ENCODE measurements at regions not wholly inside any gene's neighbourhood (a gene's known extent, or its start where the extent isn't known, plus 50 kb on each side); places are given as distances from the start of the nearest gene placed in this dataset.

DNA sequence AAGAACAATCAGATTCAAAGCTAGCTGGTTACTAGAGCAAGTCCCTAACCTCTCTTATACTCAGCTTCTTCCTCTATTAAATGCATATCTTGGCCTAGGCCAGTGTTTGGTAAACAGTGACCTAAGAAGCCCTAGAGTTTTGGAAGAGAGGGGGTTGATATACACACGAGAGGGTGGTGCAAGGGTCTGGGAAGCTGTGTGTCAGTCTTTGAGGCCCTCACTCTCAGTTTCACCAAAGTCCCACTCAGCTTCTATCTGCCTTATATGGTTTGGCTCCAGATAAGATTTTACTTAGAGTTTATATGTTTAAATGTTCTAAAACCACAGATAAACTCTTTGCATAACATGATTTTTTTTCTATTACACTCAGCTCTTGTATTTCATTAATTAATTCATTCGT, 526.1 kb upstream of the BTBD3 start:
- CTCF ChIA-PET = no interaction called here
- POLR2A ChIA-PET = no interaction called here

DNA sequence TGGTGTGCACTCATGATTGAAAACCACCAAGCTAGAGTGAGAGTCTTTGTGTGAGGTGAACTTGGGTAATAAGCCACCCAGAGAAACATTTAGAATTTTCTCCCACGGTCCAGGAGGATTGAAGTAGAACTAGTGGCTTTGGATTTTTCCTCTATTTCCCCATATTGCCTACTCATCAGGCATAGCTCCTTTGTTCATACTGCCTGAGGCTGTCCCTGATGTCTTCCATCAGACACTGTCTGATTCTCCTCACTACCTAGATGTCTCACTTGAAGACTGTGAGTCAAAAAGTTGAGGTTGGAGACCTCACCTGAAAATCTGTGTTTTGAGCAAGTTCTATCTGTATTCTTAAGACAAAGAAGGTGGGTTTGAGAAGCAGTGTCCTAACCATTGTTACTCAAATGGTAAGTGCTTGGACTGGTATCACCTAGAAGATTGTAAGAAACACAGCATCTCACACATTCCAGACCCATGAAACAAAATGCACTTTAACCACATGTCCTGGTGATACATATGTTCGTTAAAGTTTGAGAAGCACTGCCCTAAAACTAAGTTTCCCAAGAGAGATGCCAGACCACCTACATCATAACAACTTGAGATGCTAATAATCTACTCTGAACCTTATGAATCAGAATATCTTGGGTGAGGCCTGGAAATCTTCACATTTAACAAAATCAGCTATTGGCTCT, 523.4 kb upstream of the BTBD3 start:
- CTCF ChIA-PET = no interaction called here
- POLR2A ChIA-PET = no interaction called here

- ChIA-PET POLR2A (no interaction called here), CTCF (no interaction called here)
Observed at GRCh38 chr20:11395581-11395980, 522.1 kb upstream of the BTBD3 start.

GRCh38 chr20:11401988-11402387, 515.7 kb upstream of the BTBD3 start:
- POLR2A ChIA-PET = no interaction called here
- CTCF ChIA-PET = no interaction called here

- ChIA-PET CTCF (no interaction called here), POLR2A (no interaction called here)
Observed at GRCh38 chr20:11403711-11404110, 514.0 kb upstream of the BTBD3 start.

- CTCF ChIA-PET = no interaction called here
Observed at GRCh38 chr20:11406877-11407276, 510.8 kb upstream of the BTBD3 start.

DNA sequence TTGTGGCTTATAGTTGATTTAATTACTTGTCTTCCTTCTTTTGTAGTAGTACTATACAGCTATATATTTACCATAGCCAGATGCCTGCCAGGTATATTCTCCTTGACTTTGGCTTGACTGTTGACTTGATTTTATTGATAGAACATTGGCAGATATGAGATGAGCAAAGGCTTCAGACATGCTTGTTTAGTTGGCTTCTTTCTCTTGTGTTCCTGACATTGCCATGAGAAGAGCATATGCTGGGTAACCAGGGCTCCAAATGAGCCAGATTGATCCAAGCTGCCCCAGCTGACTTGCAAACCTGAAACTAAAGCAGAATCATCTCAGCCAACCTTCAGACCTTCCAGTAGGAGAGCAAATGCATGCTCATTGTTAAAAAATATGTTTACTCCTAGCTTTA, 508.1 kb upstream of the BTBD3 start:
- ChIA-PET POLR2A (no interaction called here), CTCF (no interaction called here)

More at GRCh38 chr20:11406877-11407276, 510.8 kb upstream of the BTBD3 start:
- POLR2A ChIA-PET = no interaction called here

DNA sequence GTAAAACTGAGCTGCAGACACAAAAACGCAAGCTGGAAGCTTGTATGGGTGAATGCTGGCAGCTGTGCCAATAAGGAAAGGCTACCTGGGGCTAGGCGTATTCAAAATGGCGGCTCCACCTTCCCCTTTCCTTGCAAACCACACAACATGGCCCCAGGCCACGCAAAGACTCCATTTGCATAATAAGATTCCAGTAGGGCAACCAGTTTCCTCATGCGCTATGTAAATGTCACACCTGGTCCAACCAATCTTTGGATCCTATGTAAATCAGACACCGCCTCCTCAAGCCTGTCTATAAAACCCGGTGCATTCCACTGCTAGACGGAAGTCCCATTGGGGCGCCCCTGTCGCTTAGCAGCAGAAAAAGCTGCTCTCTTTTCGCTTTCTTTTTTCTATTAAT, 505.9 kb upstream of the BTBD3 start:
- ChIA-PET CTCF (no interaction called here), POLR2A (no interaction called here)

DNA sequence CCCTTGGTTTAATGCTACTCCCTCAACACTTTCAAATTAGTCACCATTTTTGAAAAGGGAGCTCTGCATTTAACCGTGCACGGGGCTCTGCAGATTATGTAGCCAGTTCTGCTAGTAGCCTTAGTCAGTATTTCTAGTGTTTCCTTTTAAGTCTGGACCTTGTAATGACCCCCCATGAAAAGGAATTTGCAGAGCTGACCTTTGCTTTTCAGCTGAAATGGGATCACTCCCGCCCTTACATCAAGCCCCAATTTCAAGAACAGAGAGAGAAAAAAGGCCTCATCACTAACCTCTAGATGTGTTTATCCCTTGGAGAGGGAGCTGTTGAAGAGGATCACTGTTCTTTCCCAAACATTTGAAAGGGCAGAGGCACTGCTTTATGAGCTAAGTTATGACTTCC, 490.7 kb upstream of the BTBD3 start:
- ChIA-PET POLR2A (no interaction called here), CTCF (no interaction called here)

- ChIA-PET CTCF (no interaction called here), POLR2A (no interaction called here)
Observed at GRCh38 chr20:11429168-11429567, 488.5 kb upstream of the BTBD3 start.

GRCh38 chr20:11429889-11430519, 487.7 kb upstream of the BTBD3 start:
- CTCF ChIA-PET = no interaction called here
- POLR2A ChIA-PET = no interaction called here

DNA sequence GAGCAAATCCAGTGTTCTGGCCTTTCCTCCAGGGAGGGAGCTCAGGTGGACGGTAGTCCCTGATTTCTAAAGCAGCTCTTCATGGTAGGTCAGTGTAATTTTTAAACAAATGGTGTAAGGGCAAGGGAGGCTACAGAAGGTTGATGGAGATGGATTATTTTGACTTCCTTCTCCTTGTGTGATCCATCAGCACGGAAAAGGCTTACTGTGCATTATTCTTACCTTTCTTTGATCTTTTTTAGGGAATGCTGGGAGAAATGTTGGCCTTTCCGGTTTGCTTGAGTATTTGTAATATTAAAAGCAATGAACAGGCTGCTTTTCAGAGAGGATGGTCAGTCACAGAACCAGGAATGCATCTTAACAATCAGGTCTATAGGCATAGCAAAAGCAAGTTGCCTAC, 487.0 kb upstream of the BTBD3 start:
- POLR2A ChIA-PET = no interaction called here
- CTCF ChIA-PET = no interaction called here

GRCh38 chr20:11431621-11432020, 486.1 kb upstream of the BTBD3 start:
- CTCF ChIA-PET = interaction anchor here (0.6 kb wide), 1 partner anchor 235 kb away, joined by 3 read pairs; no protein-coding TSS in a partner anchor
- POLR2A ChIA-PET = no interaction called here

- POLR2A ChIA-PET = no interaction called here
- CTCF ChIA-PET = no interaction called here
Observed at GRCh38 chr20:11432407-11432806, 485.3 kb upstream of the BTBD3 start.

GRCh38 chr20:11436113-11436905, 481.4 kb upstream of the BTBD3 start:
- POLR2A ChIA-PET = no interaction called here
- CTCF ChIA-PET = no interaction called here

- ChIA-PET POLR2A (no interaction called here), CTCF (no interaction called here)
Observed at GRCh38 chr20:11437090-11437489, 480.6 kb upstream of the BTBD3 start.

DNA sequence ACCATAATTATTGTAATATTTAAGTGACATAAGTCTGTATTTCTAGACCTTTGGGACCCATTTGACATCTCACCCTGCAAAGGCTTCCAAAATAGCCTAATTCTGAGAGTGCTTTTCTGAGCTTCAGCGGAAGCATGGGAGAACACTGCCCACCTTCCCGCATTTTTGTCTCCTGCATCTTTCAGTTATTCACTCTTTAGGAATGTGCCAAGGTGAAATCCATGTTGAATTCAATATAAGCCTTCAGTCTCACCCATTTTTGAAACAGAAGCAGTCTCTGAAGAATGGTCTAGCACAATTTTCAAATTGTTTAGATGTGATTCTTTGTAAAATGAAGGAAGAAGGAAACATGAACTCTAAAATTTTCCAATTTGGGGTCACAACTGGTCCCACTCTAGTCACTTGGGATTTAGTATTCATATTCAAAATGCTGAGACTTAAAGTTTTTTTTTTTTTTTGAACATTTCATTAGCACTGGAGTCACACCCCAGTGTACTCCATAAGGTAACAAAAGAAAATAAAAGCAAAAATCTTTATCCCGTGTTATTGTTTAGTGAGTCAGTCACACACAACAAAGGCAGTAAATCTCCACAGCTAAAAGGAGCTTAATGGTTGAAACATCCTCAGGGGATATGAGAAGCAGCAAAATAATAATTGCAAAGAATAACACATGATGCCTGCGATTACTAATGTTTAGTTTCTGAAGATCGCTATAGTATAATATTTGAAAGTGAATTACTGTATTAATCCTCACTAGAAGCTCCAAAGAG, 479.9 kb upstream of the BTBD3 start:
- ChIA-PET POLR2A (no interaction called here), CTCF (no interaction called here)

GRCh38 chr20:11438412-11438811, 479.3 kb upstream of the BTBD3 start:
- POLR2A ChIA-PET = no interaction called here

DNA sequence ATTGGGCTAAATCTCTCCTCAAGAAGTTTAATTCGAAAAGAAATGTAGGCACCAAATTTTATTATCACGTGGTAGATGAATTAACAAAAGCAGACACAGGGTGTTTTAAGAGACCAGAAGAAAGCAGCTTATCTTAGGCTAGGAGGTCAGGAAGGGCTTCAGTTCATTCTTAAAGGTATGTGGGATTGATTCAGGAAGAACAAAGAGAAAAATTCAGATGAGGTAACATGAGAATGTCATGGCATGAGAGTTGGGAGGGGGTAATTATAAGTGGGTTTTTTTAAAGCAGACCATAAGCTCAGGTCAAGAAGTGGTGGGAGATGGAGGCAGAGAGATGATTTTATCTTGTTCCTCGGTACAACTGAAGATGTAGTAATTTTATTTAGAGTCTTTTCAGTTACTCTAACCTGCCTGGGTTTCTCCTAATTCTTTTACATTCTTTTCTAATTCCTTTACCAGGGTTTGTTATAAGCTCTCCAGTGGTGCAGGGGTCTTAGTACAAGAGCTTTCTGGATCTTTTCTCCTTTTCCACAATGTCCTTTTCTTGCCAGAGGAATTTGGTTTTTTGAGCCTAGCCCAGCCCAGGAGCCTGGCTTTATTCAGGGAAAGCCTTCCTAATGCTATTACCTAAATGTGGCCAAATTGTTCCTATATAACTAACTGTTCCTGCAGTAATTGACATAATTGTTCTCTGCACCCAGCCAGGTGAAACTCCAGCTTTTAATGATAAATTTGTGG, 474.1 kb upstream of the BTBD3 start:
- POLR2A ChIA-PET = no interaction called here
- CTCF ChIA-PET = no interaction called here

More at GRCh38 chr20:11438412-11438811, 479.3 kb upstream of the BTBD3 start:
- CTCF ChIA-PET = no interaction called here

DNA sequence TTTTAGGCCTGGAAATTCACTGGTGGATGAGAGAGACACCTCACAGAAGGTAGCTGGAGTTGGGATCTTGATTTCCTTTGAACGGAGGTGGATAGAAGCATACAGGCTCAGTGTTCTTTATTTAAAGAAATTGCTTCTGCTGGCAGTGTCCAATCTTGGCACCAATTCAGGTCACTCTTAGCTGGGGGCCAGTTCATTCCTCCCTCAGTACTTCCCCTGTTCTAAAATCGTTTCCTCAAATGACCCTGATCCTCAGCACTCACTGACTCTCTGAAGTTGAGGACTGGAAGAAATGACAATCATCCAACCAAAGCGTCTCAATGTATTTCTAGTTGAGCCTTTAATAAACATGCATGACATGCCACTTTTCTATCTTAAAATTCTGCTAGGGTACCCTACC, 472.5 kb upstream of the BTBD3 start:
- CTCF ChIA-PET = no interaction called here
- POLR2A ChIA-PET = no interaction called here

All from activated CD8-positive, alpha-beta memory T cell treated with anti-CD3 and anti-CD28 coated beads for 36 hours (primary cell).